Right hindlimb (tissue), 1 donor: ENCODE measurements at regions not wholly inside any gene's neighbourhood (a gene's known extent, or its start where the extent isn't known, plus 50 kb on each side); places are given as distances from the start of the nearest gene placed in this dataset.

Source experiments
- DNase-seq: peaks from one replicate; pipeline ENCODE4 v3.0.0-alpha.2; 2018

GRCh38 chr10:129140921-129141885 lies 325.8 kb upstream of the MGMT start:
- peak; percentile 42 for DNase-seq

GRCh38 chr10:129151281-129151680 lies 315.8 kb upstream of the MGMT start:
- no peak for DNase-seq

DNA sequence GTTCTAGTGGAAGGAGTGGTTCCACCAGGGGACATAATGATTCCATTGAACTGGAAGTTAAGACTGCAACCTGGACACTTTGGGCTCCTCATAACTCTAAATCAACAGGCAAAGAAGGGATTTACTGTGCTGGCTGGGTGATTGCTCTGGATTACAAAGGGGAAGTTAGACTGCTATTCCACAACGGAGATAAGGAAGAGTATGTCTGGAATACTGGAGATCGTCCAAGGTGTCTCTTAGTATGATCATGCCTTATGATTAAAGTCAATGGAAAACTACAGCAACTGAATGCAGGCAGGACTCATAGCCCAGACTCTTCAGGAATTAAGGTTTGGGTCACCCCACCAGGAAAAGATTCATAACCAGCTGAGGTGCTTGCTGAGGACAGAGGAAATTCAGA lies 310.6 kb upstream of the MGMT start:
- DNase-seq = no peak

GRCh38 chr10:129157185-129157584 lies 309.9 kb upstream of the MGMT start:
- DNase-seq = no peak

- no peak for DNase-seq
Measured at GRCh38 chr10:129161150-129161549, 305.9 kb upstream of the MGMT start.

DNA sequence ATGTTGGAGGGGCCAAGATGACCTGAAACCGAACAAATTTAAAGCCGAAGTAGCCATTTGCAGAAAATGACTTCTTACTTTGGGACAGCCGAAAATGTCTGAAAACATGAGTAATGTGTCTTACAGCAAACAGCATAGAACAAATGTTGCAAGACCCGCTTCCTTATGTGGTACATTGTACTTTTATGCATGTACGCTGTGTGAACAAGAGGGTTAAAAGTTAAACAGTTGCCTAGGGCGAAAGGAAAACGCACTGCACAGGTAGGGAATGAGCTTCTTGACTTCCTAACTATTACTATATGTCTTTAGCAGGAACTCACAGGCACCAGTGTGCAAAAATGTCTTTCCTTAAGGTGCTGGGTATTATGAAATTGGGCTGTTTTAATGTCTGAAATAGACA lies 303.5 kb upstream of the MGMT start:
- DNase-seq = no peak

DNA sequence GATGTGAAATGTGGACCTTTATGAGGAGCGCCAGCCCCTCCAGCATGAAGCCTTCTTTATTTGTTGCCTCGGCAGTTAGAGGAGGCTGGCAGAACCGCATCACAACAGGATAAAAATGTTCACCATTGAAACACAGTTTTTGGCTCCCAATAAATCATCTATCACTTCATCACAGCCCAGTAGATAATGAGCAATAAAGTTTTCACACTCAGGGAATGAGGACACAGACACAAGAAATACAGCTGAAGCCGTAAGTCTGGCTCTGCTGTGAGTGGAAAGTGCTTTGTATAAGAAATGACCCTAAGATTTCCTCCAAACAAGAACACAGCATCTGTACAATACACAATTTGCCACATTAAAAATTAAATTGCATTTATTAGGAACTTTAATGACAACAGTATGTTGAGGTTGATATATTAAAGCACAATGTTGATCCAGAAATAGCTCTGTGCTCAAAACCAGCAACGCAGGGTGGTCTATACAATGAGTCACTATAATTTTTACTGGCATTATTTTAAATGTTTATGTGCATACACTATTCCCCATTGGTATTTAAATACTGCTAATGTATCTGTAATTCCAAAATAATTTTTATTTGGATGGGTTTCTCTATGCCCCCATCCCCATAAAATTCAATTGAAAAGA lies 301.8 kb upstream of the MGMT start:
- no peak for DNase-seq

GRCh38 chr10:129165770-129166169 lies 301.3 kb upstream of the MGMT start:
- DNase-seq = no peak

DNA sequence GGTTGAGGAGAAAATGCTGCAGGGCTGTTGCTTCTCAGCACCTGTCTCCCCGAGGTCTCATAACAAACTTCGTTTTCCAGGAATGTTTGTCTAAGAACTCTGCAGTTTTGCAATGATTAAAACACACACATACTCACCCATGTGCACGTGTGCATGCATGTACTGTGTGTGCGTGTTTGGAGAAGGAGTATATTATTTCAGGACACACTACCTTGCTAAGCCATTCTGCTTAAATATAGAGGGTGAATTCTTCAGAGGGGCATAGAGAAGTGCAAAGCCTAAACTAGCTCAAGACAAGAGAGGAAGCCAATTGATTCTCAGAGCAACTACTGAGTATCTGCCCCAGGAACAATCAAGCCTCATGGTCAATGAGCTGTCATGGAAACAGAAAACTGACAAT lies 298.4 kb upstream of the MGMT start:
- DNase-seq = no peak

GRCh38 chr10:129169115-129169514 lies 297.9 kb upstream of the MGMT start:
- no peak for DNase-seq

GRCh38 chr10:129170812-129171211 lies 296.2 kb upstream of the MGMT start:
- no peak for DNase-seq

GRCh38 chr10:129171812-129172211 lies 295.2 kb upstream of the MGMT start:
- DNase-seq = no peak

DNA sequence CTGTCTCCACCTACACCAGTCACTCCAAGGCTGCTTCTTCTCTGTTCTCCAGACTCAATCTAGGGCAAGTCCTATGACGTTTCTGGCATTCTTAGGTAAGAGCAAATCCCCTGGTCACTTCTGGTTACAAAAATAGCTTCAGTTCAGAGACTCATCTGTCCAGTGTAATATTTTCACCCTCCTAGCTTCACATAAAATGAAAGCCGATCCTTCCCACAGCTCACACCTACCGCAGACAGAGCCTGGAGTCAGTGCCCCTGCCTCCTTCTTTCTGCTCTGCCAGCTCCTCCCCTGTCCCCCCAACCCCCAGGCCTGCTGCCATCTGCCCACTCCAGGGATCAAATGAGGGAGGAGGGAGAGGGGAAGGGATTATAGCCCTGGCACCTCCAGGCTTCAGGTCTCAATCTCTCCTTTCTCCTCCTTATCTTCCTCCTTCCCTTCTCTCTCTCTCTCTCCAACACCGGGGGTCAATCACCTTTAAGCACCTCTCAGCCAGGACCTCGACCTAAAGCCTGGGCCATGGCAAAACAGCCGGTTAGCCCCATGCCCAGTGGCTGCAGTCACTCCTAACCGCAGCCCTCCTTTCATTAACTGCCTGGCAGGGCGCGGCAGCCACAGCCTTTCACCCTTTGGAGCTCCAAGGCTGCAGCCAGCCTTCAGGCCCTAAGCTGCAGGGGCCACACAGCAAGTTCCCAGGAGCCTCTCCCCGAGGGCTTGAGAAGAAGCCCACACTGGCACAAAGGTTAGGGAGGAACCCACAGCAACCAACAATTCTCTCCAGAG lies 292.6 kb upstream of the MGMT start:
- no peak for DNase-seq

- peak; percentile 38 for DNase-seq
Measured at GRCh38 chr10:129179245-129179971, 287.6 kb upstream of the MGMT start.

- peak; percentile 24 for DNase-seq
Measured at GRCh38 chr10:129179972-129180678, 286.9 kb upstream of the MGMT start.

- DNase-seq = peak; percentile 73
Measured at GRCh38 chr10:129184196-129184595, 282.8 kb upstream of the MGMT start.

DNA sequence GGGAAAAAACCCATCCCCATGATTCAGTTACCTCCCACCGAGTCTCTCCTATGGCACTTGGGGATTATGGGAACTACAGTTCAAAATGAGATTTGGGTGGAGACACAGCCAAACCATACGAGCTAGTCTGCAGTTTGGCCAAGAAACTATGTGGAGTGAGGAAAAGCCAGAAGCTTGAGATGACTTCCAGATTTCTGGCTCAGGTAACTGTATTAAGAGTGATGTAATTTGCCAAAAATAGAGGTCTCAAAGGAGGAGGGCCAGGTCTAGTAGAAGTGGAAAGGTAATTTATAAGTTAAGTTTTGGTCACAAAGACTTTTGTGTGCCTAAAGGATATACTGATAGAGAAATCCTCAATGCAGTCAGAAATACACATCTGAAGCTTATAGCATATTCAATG lies 279.7 kb upstream of the MGMT start:
- DNase-seq = peak; percentile 34

DNA sequence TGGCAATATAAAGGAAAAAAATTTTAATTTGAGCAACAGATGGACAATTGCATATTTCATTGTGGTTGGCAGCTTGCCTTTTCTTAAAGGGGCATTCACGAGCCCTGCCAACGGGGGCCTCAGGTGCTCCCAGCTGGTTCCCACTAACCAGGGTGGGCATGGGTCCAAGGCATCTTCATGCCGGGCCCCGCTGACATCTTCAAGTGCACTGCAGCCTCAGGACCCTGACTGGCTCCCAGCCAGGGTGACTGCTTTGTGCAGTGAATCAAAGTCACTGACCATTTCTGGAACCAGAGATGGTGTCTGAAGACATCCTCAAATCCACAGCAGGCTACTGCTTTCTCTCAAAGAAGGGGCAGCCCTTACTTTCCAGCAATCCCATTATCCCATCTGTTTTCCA lies 275.2 kb upstream of the MGMT start:
- DNase-seq = peak; percentile 49

DNA sequence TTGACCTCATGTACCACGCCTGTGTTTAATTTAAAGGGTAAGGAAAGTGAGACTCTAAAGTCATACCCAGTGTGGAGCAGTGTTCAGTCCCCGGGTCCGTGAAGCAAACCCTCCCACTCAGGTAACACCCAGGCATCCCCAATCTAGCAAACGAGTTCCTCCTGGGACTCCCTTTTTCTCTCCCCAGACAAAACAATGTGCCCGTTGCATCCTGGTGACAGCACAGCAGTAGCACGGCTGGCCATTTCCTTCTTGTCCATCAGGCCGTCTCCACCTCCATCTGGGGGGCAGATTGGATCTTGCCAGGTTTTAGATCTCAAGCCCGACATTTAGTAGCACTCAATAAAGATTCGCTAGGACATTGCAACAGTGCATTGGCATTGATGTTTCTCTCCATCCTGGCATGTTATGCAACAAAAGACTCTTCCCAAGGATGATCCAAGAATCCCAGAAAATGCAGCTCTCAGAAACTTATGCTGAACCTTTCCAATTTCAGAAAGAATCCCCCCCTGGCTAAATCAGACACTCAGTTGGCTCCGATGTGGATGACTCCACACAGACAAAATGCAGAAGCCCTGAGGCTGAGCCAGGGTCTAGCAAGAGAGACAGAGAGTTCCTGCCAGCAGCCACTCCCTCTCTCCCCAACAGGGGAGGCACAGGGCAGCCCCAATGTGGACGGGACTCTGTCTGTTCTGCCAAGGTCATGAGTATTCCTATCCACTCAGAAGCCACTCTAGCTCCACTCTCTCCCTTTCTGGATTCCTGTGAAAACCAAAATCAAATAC lies 274.5 kb upstream of the MGMT start:
- peak; percentile 87 for DNase-seq

GRCh38 chr10:129193148-129193547 lies 273.9 kb upstream of the MGMT start:
- no peak for DNase-seq

DNA sequence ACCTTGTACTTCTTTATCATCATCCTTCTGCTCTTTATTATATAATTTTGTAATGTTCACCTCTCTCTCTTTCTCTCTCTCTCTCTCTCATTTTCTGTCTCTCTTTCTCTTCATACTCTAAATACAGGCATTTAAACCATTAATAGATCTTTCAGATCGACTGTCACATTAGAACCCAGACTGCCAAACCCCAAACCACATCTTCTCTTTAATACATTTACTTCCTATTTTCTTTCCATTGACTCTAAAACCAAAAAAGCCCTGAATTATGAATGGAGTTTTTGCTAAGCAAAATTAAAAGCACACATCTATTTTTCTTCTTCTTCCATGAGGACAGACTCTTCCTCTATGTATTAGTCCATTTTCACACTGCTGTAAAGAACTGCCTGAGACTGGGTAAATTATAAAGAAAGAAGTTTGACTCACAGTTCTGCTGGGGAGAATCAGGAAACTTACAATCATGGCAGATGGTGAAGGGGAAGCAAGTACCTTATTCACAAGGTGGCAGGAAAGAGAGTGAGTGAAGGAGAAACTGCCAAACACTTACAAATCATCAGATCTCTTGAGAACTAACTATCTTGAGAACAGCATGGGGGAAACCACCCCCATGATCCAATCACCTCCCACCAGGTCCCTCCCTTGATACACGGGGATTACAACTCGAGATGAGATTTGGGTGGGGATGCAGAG lies 272.7 kb upstream of the MGMT start:
- no peak for DNase-seq
